ENCODE measurements at regions not wholly inside any gene's neighbourhood (a gene's known extent, or its start where the extent isn't known, plus 50 kb on each side); places are given as distances from the start of the nearest gene placed in this dataset.

DNA sequence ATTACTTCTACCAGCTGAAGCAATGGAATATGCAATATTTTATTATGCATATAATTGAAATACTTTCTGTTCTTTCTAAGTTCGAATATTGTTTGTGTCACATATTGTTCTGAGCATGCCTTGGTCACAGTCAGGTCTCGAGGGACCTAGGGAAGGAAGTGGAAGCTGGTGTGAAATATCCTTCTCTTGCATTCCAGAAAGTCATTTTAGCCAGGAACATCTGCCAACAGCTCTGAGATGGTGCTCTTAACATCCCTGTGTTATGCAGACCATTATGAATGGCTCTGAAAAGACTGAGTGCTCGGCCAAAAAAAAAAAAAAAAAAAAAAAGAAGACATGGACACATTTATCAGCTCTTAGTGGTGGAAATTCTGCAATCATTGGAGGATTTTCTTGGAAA, 132.7 kb upstream of the JAG1 start:
- H3K4me1 ChIP-seq (ENCODE audit: insufficient read depth, low read length), result peaks cover 9% of the 10 kb centered on the region; the same call in 1 of the 2 replicates
- no peak overlapping the region for H3K9ac ChIP-seq (ENCODE audit: low read depth, low read length)
- no peaks in the 10 kb centered on the region for H3K36me3 ChIP-seq (ENCODE audit: insufficient read depth, low read length)
- H3K9me3 ChIP-seq (ENCODE audit: control insufficient read depth, insufficient read depth, low read length), result no peaks in the 10 kb centered on the region

DNA sequence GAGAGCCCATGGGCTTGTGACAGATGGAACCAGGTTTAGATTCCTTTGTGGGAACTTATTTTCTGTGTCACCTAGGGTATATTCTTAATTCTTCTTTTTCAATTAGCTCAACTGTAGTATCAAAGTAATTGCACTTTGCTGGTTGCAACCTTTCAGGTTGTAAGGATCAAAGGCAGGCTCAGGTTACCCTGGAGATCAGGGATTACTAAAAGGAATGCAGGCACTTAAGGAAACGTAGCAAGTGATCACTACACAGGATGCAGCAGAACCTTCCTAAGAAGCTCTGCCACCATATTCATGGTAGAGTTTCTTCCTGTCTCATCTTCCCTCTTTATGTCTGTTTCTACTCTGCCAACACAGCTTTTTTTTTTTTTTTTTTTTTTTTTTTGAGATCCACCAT, 133.2 kb upstream of the JAG1 start:
- Histone ChIP-seq H3K4me1 (ENCODE audit: insufficient read depth, low read length) (peaks cover 9% of the 10 kb centered on the region; the same call in 1 of the 2 replicates), H3K9me3 (ENCODE audit: control insufficient read depth, insufficient read depth, low read length) (no peaks in the 10 kb centered on the region), H3K9ac (ENCODE audit: low read depth, low read length) (no peak overlapping the region), H3K36me3 (ENCODE audit: insufficient read depth, low read length) (no peaks in the 10 kb centered on the region)

- Histone ChIP-seq H3K9ac (ENCODE audit: low read depth, low read length) (no peak overlapping the region), H3K36me3 (ENCODE audit: insufficient read depth, low read length) (no peaks in the 10 kb centered on the region), H3K4me1 (ENCODE audit: insufficient read depth, low read length) (no peaks in the 10 kb centered on the region), H3K9me3 (ENCODE audit: control insufficient read depth, insufficient read depth, low read length) (no peaks in the 10 kb centered on the region)
Measured at GRCh38 chr20:10812759-10813327, 139.0 kb upstream of the JAG1 start.

GRCh38 chr20:10823585-10823984, 149.8 kb upstream of the JAG1 start:
- Histone ChIP-seq H3K9me3 (ENCODE audit: control insufficient read depth, insufficient read depth, low read length) (no peaks in the 10 kb centered on the region), H3K4me1 (ENCODE audit: insufficient read depth, low read length) (no peaks in the 10 kb centered on the region), H3K9ac (ENCODE audit: low read depth, low read length) (no peak overlapping the region), H3K36me3 (ENCODE audit: insufficient read depth, low read length) (no peaks in the 10 kb centered on the region)

- Histone ChIP-seq H3K9me3 (ENCODE audit: control insufficient read depth, insufficient read depth, low read length) (no peaks in the 10 kb centered on the region), H3K4me1 (ENCODE audit: insufficient read depth, low read length) (no peaks in the 10 kb centered on the region), H3K36me3 (ENCODE audit: insufficient read depth, low read length) (no peaks in the 10 kb centered on the region), H3K9ac (ENCODE audit: low read depth, low read length) (no peak overlapping the region)
Measured at GRCh38 chr20:10824750-10825500, 151.1 kb upstream of the JAG1 start.

GRCh38 chr20:10826111-10826510, 152.3 kb upstream of the JAG1 start:
- no peaks in the 10 kb centered on the region for H3K4me1 ChIP-seq (ENCODE audit: insufficient read depth, low read length)

GRCh38 chr20:10828180-10828579, 154.4 kb upstream of the JAG1 start:
- Histone ChIP-seq H3K4me1 (ENCODE audit: insufficient read depth, low read length) (no peaks in the 10 kb centered on the region), H3K36me3 (ENCODE audit: insufficient read depth, low read length) (no peaks in the 10 kb centered on the region), H3K9ac (ENCODE audit: low read depth, low read length) (no peak overlapping the region), H3K9me3 (ENCODE audit: control insufficient read depth, insufficient read depth, low read length) (no peaks in the 10 kb centered on the region)

More at GRCh38 chr20:10826111-10826510, 152.3 kb upstream of the JAG1 start:
- H3K9ac ChIP-seq (ENCODE audit: low read depth, low read length), result no peak overlapping the region
- H3K36me3 ChIP-seq (ENCODE audit: insufficient read depth, low read length), result no peaks in the 10 kb centered on the region
- no peaks in the 10 kb centered on the region for H3K9me3 ChIP-seq (ENCODE audit: control insufficient read depth, insufficient read depth, low read length)

GRCh38 chr20:10832141-10832540, 158.3 kb upstream of the JAG1 start:
- Histone ChIP-seq H3K36me3 (ENCODE audit: insufficient read depth, low read length) (no peaks in the 10 kb centered on the region), H3K4me1 (ENCODE audit: insufficient read depth, low read length) (no peaks in the 10 kb centered on the region), H3K9me3 (ENCODE audit: control insufficient read depth, insufficient read depth, low read length) (no peaks in the 10 kb centered on the region), H3K9ac (ENCODE audit: low read depth, low read length) (no peak overlapping the region)

GRCh38 chr20:10837901-10838300, 164.1 kb upstream of the JAG1 start:
- H3K9me3 ChIP-seq (ENCODE audit: control insufficient read depth, insufficient read depth, low read length), result no peaks in the 10 kb centered on the region
- no peaks in the 10 kb centered on the region for H3K4me1 ChIP-seq (ENCODE audit: insufficient read depth, low read length)
- H3K9ac ChIP-seq (ENCODE audit: low read depth, low read length), result no peak overlapping the region
- H3K36me3 ChIP-seq (ENCODE audit: insufficient read depth, low read length), result no peaks in the 10 kb centered on the region

DNA sequence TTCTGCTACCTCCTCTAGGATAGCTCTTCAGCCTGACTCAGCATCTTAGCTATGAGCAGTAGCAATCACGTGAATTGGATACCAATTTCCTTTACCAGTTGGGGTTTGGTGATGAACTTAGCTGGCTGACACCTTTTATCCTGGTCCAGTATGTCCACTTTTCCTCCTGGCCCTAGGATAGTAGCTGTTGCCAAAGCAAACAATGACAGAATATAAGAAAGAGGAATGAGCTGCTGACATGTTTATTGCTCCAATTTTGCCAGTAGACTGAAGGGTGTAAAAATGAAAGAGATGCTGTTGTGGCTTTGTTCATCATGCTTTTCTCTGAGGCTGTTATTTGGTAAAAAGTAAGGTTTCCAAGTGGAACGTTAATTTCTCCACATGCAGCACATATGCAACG, 168.3 kb upstream of the JAG1 start:
- no peak overlapping the region for H3K9ac ChIP-seq (ENCODE audit: low read depth, low read length)
- H3K4me1 ChIP-seq (ENCODE audit: insufficient read depth, low read length), result no peaks in the 10 kb centered on the region

GRCh38 chr20:10843146-10843711, 169.4 kb upstream of the JAG1 start:
- Histone ChIP-seq H3K9me3 (ENCODE audit: control insufficient read depth, insufficient read depth, low read length) (no peaks in the 10 kb centered on the region), H3K36me3 (ENCODE audit: insufficient read depth, low read length) (no peaks in the 10 kb centered on the region), H3K4me1 (ENCODE audit: insufficient read depth, low read length) (no peaks in the 10 kb centered on the region), H3K9ac (ENCODE audit: low read depth, low read length) (no peak overlapping the region)

More for the DNA sequence above, 168.3 kb upstream of the JAG1 start:
- Histone ChIP-seq H3K36me3 (ENCODE audit: insufficient read depth, low read length) (no peaks in the 10 kb centered on the region), H3K9me3 (ENCODE audit: control insufficient read depth, insufficient read depth, low read length) (no peaks in the 10 kb centered on the region)

GRCh38 chr20:10846766-10847165, 173.0 kb upstream of the JAG1 start:
- Histone ChIP-seq H3K4me1 (ENCODE audit: insufficient read depth, low read length) (peaks cover 13% of the 10 kb centered on the region), H3K9ac (ENCODE audit: low read depth, low read length) (no peak overlapping the region), H3K9me3 (ENCODE audit: control insufficient read depth, insufficient read depth, low read length) (no peaks in the 10 kb centered on the region), H3K36me3 (ENCODE audit: insufficient read depth, low read length) (no peaks in the 10 kb centered on the region; the same call in 1 of the 2 replicates)

- Histone ChIP-seq H3K9me3 (ENCODE audit: control insufficient read depth, insufficient read depth, low read length) (no peaks in the 10 kb centered on the region), H3K9ac (ENCODE audit: low read depth, low read length) (no peak overlapping the region; the same call in 1 of the 2 replicates), H3K4me1 (ENCODE audit: insufficient read depth, low read length) (peaks cover 13% of the 10 kb centered on the region), H3K36me3 (ENCODE audit: insufficient read depth, low read length) (no peaks in the 10 kb centered on the region; the same call in 1 of the 2 replicates)
Measured at GRCh38 chr20:10848810-10849370, 175.1 kb upstream of the JAG1 start.

- Histone ChIP-seq H3K36me3 (ENCODE audit: insufficient read depth, low read length) (no peaks in the 10 kb centered on the region; the same call in 1 of the 2 replicates), H3K9ac (ENCODE audit: low read depth, low read length) (no peak overlapping the region), H3K9me3 (ENCODE audit: control insufficient read depth, insufficient read depth, low read length) (no peaks in the 10 kb centered on the region), H3K4me1 (ENCODE audit: insufficient read depth, low read length) (peaks cover 13% of the 10 kb centered on the region)
Measured at GRCh38 chr20:10853176-10853575, 179.4 kb upstream of the JAG1 start.

GRCh38 chr20:10853731-10854130, 179.9 kb upstream of the JAG1 start:
- no peaks in the 10 kb centered on the region; the same call in 1 of the 2 replicates for H3K36me3 ChIP-seq (ENCODE audit: insufficient read depth, low read length)
- no peak overlapping the region for H3K9ac ChIP-seq (ENCODE audit: low read depth, low read length)
- H3K4me1 ChIP-seq (ENCODE audit: insufficient read depth, low read length), result peaks cover 9% of the 10 kb centered on the region
- no peaks in the 10 kb centered on the region for H3K9me3 ChIP-seq (ENCODE audit: control insufficient read depth, insufficient read depth, low read length)
